Adrenal gland (tissue), 5 donors: ENCODE measurements at regions not wholly inside any gene's neighbourhood (a gene's known extent, or its start where the extent isn't known, plus 50 kb on each side); places are given as distances from the start of the nearest gene placed in this dataset.

Experiments
- POLR2A ChIP-seq, 2 donors: fragments of 450-650 bp; IDR thresholded peaks; one replicate each; pipeline ENCODE4 v1.6.1; 2017; ENCODE audit warnings: antibody characterized with exemption in 2 of 2, mild to moderate bottlenecking in 2 of 2, moderate library complexity in 1 of 2
- TF ChIP-seq, protein P1 (sequence below), 6 experiments: fragments of 450-650 bp in 4 of 6; fragments of 200-600 bp in 2 of 6; sonication (generic) in 1 of 6; IDR thresholded peaks; 1 replicate in 5 of 6; 2 replicates in 1 of 6; pipeline versions ENCODE4 v1.5.1 to v1.8.0; 2016 to 2021; ENCODE audit warnings: antibody characterized with exemption in 6 of 6, mild to moderate bottlenecking in 2 of 6, moderate library complexity in 1 of 6
- donor health status: DM: no; HTN: no; CAD: no.

DNA sequence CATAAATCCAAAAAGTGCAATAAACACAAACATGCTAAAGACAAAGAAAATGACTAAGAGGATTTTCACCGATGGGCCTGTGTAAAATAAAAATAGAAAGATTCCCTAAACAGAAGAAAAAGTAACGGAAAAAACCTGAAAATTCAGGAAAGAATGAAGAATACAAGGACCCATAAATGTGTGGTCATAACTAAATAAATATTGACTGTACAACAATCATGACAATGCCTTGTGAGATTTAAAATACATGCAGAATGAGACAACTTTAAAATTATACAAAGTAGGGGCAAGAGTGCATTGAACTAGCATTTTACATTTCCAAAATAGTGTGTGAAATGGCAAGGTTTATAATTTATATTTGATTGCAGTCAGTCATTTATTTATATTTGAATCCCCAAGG, 409.1 kb upstream of the ANKRD30A start:
- TF ChIP-seq, protein P1, sequence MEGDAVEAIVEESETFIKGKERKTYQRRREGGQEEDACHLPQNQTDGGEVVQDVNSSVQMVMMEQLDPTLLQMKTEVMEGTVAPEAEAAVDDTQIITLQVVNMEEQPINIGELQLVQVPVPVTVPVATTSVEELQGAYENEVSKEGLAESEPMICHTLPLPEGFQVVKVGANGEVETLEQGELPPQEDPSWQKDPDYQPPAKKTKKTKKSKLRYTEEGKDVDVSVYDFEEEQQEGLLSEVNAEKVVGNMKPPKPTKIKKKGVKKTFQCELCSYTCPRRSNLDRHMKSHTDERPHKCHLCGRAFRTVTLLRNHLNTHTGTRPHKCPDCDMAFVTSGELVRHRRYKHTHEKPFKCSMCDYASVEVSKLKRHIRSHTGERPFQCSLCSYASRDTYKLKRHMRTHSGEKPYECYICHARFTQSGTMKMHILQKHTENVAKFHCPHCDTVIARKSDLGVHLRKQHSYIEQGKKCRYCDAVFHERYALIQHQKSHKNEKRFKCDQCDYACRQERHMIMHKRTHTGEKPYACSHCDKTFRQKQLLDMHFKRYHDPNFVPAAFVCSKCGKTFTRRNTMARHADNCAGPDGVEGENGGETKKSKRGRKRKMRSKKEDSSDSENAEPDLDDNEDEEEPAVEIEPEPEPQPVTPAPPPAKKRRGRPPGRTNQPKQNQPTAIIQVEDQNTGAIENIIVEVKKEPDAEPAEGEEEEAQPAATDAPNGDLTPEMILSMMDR (IDR thresholded peaks at IDR 0.05): no peak
- no peak for TF ChIP-seq POLR2A (IDR thresholded peaks at IDR 0.05)
